ENCODE measurements at regions not wholly inside any gene's neighbourhood (a gene's known extent, or its start where the extent isn't known, plus 50 kb on each side); places are given as distances from the start of the nearest gene placed in this dataset.

GRCh38 chr4:164424846-164425245, 329.1 kb upstream of the SMIM31 start:
- H3K36me3 Mint-ChIP-seq = no peaks in the 10 kb centered on the region
- Histone ChIP-seq H3K4me2 (replicated peaks; ENCODE audit: extremely low read depth, low read length, poor library complexity, severe bottlenecking) (no peak overlapping the region), H4K20me1 (ENCODE audit: insufficient read depth, low read length) (no peaks in the 10 kb centered on the region), H3K4me3 (replicated peaks in 1 of 3; ENCODE audit: low read depth in 2 of 3, low read length in 3 of 3) (no peak overlapping the region), H3K27me3 (ENCODE audit: control insufficient read depth in 2 of 2, insufficient read depth in 2 of 2, low read length in 2 of 2) (no peaks in the 10 kb centered on the region), H3K9me3 (replicated peaks in 1 of 2; ENCODE audit: control insufficient read depth in 1 of 2, insufficient read depth in 1 of 2, low read length in 2 of 2) (no peaks in the 10 kb centered on the region), H3K79me2 (ENCODE audit: insufficient read depth, low read length) (no peaks in the 10 kb centered on the region), H3K4me1 (ENCODE audit: control insufficient read depth in 1 of 2, insufficient read depth in 2 of 2, low read length in 2 of 2) (no peaks in the 10 kb centered on the region), H3K27ac (ENCODE audit: low read depth in 1 of 2, low read length in 2 of 2) (no peak overlapping the region), H2AFZ (ENCODE audit: insufficient read depth, low read depth, low read length, poor library complexity, severe bottlenecking) (no peak overlapping the region), H3K36me3 (replicated peaks in 1 of 2; ENCODE audit: control insufficient read depth in 1 of 2, insufficient read depth in 2 of 2, low read length in 2 of 2) (no peaks in the 10 kb centered on the region), H3K9ac (ENCODE audit: insufficient read depth, low read length, poor library complexity, severe bottlenecking) (no peak overlapping the region)
- peaks cover 0 to 3% (median 2%) of the 10 kb centered on the region in 7 donors for H3K9me3 Mint-ChIP-seq
- TF ChIP-seq CTCF (IDR thresholded peaks at IDR 0.05) = no peak
- H3K27me3 Mint-ChIP-seq (ENCODE audit: low read depth in 3 of 3) = peaks cover 0 to 2% (median 0%) of the 10 kb centered on the region in 3 donors
- intact Hi-C loops (cut with micrococcal nuclease) = no loop called here
- no peak for DNase-seq
- no peak overlapping the region for H3K27ac Mint-ChIP-seq
- H3K4me1 Mint-ChIP-seq = no peaks in the 10 kb centered on the region
- no CpG with 5 or more reads among the region's 4 CpGs for WGBS (ENCODE audit: insufficient coverage)
- H3K4me3 Mint-ChIP-seq = no peak overlapping the region

GRCh38 chr4:164428561-164428960, 325.4 kb upstream of the SMIM31 start:
- no peak for TF ChIP-seq CTCF (IDR thresholded peaks at IDR 0.05)
- no peaks in the 10 kb centered on the region for H3K9me3 ChIP-seq (replicated peaks in 1 of 2; ENCODE audit: control insufficient read depth in 1 of 2, insufficient read depth in 1 of 2, low read length in 2 of 2)
- H3K79me2 ChIP-seq (ENCODE audit: insufficient read depth, low read length) = no peaks in the 10 kb centered on the region
- no peak overlapping the region for H2AFZ ChIP-seq (ENCODE audit: insufficient read depth, low read depth, low read length, poor library complexity, severe bottlenecking)
- H3K4me3 ChIP-seq (replicated peaks in 1 of 3; ENCODE audit: low read depth in 2 of 3, low read length in 3 of 3) = no peak overlapping the region
- peaks cover 0 to 1% (median 0%) of the 10 kb centered on the region in 7 donors for H3K9me3 Mint-ChIP-seq
- no peaks in the 10 kb centered on the region for H3K27me3 ChIP-seq (ENCODE audit: control insufficient read depth in 2 of 2, insufficient read depth in 2 of 2, low read length in 2 of 2)
- no peak overlapping the region for H3K27ac ChIP-seq (ENCODE audit: low read depth in 1 of 2, low read length in 2 of 2)
- H4K20me1 ChIP-seq (ENCODE audit: insufficient read depth, low read length) = no peaks in the 10 kb centered on the region
- no peak overlapping the region for H3K4me2 ChIP-seq (replicated peaks; ENCODE audit: extremely low read depth, low read length, poor library complexity, severe bottlenecking)
- no peaks in the 10 kb centered on the region for H3K36me3 ChIP-seq (replicated peaks in 1 of 2; ENCODE audit: control insufficient read depth in 1 of 2, insufficient read depth in 2 of 2, low read length in 2 of 2)
- peaks cover 0 to 2% (median 0%) of the 10 kb centered on the region in 3 donors for H3K27me3 Mint-ChIP-seq (ENCODE audit: low read depth in 3 of 3)
- no peak overlapping the region for H3K4me3 Mint-ChIP-seq
- H3K36me3 Mint-ChIP-seq = no peaks in the 10 kb centered on the region
- H3K4me1 ChIP-seq (ENCODE audit: control insufficient read depth in 1 of 2, insufficient read depth in 2 of 2, low read length in 2 of 2) = no peaks in the 10 kb centered on the region
- WGBS (ENCODE audit: insufficient coverage) = no CpG with 5 or more reads among the region's 2 CpGs
- intact Hi-C loops (cut with micrococcal nuclease) = no loop called here
- no peak for DNase-seq
- no peak overlapping the region for H3K9ac ChIP-seq (ENCODE audit: insufficient read depth, low read length, poor library complexity, severe bottlenecking)
- no peak overlapping the region for H3K27ac Mint-ChIP-seq
- no peaks in the 10 kb centered on the region for H3K4me1 Mint-ChIP-seq

Data from CD14-positive monocyte (primary cell).